ENCODE measurements at regions not wholly inside any gene's neighbourhood (a gene's known extent, or its start where the extent isn't known, plus 50 kb on each side); places are given as distances from the start of the nearest gene placed in this dataset.

- peaks cover 8% of the 10 kb centered on the region for H3K4me1 Mint-ChIP-seq
- POLR2A ChIA-PET, result no interaction called here
- peaks cover 10% of the 10 kb centered on the region for H3K9me3 Mint-ChIP-seq
- no peaks in the 10 kb centered on the region for H3K27me3 Mint-ChIP-seq (ENCODE audit: low read depth)
- H3K36me3 Mint-ChIP-seq, result no peaks in the 10 kb centered on the region
- CTCF ChIA-PET, result interaction anchor here (1.8 kb wide), 1 partner anchor 139 kb away, joined by 4 read pairs; no protein-coding TSS in a partner anchor
- no peak overlapping the region for H3K27ac Mint-ChIP-seq
- no peak for ATAC-seq
- DNase-seq (ENCODE audit: low spot score), result no peak
- no peak for TF ChIP-seq NFYB (CRISPR knock-in tag; conservative IDR thresholded peaks at IDR 0.05; ENCODE audit: low read depth)
- TF ChIP-seq IRF2 (CRISPR knock-in tag; IDR thresholded peaks at IDR 0.05; ENCODE audit: borderline replicate concordance, low read depth), result no peak
- no peak for TF ChIP-seq CREB1 (CRISPR knock-in tag; IDR thresholded peaks at IDR 0.05)
- no peak for TF ChIP-seq JUN (CRISPR knock-in tag; IDR thresholded peaks at IDR 0.05)
- no peak for TF ChIP-seq SMAD4 (CRISPR knock-in tag; IDR thresholded peaks at IDR 0.05)
- TF ChIP-seq, protein P1, sequence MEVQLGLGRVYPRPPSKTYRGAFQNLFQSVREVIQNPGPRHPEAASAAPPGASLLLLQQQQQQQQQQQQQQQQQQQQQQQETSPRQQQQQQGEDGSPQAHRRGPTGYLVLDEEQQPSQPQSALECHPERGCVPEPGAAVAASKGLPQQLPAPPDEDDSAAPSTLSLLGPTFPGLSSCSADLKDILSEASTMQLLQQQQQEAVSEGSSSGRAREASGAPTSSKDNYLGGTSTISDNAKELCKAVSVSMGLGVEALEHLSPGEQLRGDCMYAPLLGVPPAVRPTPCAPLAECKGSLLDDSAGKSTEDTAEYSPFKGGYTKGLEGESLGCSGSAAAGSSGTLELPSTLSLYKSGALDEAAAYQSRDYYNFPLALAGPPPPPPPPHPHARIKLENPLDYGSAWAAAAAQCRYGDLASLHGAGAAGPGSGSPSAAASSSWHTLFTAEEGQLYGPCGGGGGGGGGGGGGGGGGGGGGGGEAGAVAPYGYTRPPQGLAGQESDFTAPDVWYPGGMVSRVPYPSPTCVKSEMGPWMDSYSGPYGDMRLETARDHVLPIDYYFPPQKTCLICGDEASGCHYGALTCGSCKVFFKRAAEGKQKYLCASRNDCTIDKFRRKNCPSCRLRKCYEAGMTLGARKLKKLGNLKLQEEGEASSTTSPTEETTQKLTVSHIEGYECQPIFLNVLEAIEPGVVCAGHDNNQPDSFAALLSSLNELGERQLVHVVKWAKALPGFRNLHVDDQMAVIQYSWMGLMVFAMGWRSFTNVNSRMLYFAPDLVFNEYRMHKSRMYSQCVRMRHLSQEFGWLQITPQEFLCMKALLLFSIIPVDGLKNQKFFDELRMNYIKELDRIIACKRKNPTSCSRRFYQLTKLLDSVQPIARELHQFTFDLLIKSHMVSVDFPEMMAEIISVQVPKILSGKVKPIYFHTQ (CRISPR knock-in tag; IDR thresholded peaks at IDR 0.05), result no peak
- H3K4me3 Mint-ChIP-seq, result no peak overlapping the region
Observed at GRCh38 chr5:173833196-173833985, 54.8 kb upstream of the CPEB4 start.

GRCh38 chr5:173834071-173834771, 53.9 kb upstream of the CPEB4 start:
- peaks cover 8% of the 10 kb centered on the region for H3K4me1 Mint-ChIP-seq
- POLR2A ChIA-PET, result no interaction called here
- peaks cover 6% of the 10 kb centered on the region for H3K9me3 Mint-ChIP-seq
- no peak overlapping the region for H3K27ac Mint-ChIP-seq
- ATAC-seq (no peak), DNase-seq (ENCODE audit: low spot score) (no peak)
- CTCF ChIA-PET, result interaction anchor here (1.8 kb wide), 1 partner anchor 139 kb away, joined by 4 read pairs; no protein-coding TSS in a partner anchor
- no peaks in the 10 kb centered on the region for H3K27me3 Mint-ChIP-seq (ENCODE audit: low read depth)
- H3K36me3 Mint-ChIP-seq, result no peaks in the 10 kb centered on the region
- no peak overlapping the region for H3K4me3 Mint-ChIP-seq
- TF ChIP-seq ZBTB21 (CRISPR knock-in tag; IDR thresholded peaks at IDR 0.05; ENCODE audit: borderline replicate concordance), result no peak
- TF ChIP-seq, protein P2, sequence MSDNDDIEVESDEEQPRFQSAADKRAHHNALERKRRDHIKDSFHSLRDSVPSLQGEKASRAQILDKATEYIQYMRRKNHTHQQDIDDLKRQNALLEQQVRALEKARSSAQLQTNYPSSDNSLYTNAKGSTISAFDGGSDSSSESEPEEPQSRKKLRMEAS (CRISPR knock-in tag; IDR thresholded peaks at IDR 0.05), result no peak
- no peak for TF ChIP-seq NR1H2 (CRISPR knock-in tag; IDR thresholded peaks at IDR 0.05)
- TF ChIP-seq ZNF232 (CRISPR knock-in tag; IDR thresholded peaks at IDR 0.05), result no peak
- TF ChIP-seq ZSCAN18 (CRISPR knock-in tag; IDR thresholded peaks at IDR 0.05), result no peak
- TF ChIP-seq RORB (CRISPR knock-in tag; IDR thresholded peaks at IDR 0.05), result no peak
- TF ChIP-seq ARID4B (CRISPR knock-in tag; IDR thresholded peaks at IDR 0.05; ENCODE audit: borderline replicate concordance), result no peak
- no peak for TF ChIP-seq EMX1 (CRISPR knock-in tag; IDR thresholded peaks at IDR 0.05)
- TF ChIP-seq FOXP1 (CRISPR knock-in tag; IDR thresholded peaks at IDR 0.05; ENCODE audit: borderline replicate concordance), result no peak
- no peak for TF ChIP-seq MXD4 (CRISPR knock-in tag; IDR thresholded peaks at IDR 0.05; ENCODE audit: borderline replicate concordance)
- no peak for TF ChIP-seq NFATC4 (CRISPR knock-in tag; IDR thresholded peaks at IDR 0.05)
- TF ChIP-seq, protein P3, sequence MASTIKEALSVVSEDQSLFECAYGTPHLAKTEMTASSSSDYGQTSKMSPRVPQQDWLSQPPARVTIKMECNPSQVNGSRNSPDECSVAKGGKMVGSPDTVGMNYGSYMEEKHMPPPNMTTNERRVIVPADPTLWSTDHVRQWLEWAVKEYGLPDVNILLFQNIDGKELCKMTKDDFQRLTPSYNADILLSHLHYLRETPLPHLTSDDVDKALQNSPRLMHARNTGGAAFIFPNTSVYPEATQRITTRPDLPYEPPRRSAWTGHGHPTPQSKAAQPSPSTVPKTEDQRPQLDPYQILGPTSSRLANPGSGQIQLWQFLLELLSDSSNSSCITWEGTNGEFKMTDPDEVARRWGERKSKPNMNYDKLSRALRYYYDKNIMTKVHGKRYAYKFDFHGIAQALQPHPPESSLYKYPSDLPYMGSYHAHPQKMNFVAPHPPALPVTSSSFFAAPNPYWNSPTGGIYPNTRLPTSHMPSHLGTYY (CRISPR knock-in tag; IDR thresholded peaks at IDR 0.05), result no peak
- no peak for TF ChIP-seq FOXJ3 (CRISPR knock-in tag; IDR thresholded peaks at IDR 0.05; ENCODE audit: borderline replicate concordance)
- TF ChIP-seq, protein P4, sequence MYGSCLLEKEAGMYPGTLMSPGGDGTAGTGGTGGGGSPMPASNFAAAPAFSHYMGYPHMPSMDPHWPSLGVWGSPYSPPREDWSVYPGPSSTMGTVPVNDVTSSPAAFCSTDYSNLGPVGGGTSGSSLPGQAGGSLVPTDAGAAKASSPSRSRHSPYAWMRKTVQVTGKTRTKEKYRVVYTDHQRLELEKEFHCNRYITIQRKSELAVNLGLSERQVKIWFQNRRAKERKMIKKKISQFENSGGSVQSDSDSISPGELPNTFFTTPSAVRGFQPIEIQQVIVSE (CRISPR knock-in tag; IDR thresholded peaks at IDR 0.05; ENCODE audit: borderline replicate concordance), result no peak

All from WTC11 (cell line).